ENCODE measurements at regions not wholly inside any gene's neighbourhood (a gene's known extent, or its start where the extent isn't known, plus 50 kb on each side); places are given as distances from the start of the nearest gene placed in this dataset.

DNA sequence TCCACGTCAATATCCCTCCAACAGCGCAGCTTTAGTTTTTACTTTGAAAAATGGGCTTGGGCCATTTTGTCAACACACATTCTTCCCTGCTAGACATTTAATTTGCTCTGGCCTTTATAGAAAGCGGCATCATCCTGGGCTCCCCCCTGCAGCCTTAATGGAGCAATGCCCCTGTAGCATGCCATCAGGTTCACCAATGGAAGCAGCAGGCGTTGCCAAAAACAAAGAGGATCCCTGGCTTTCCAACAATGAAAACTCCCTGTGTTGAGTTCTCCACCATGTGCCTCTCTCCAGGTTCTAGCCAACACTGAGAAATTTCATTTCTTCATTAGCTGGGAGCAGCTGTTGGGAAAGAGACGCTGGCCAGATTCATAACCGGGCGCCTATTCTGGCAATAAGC, 139.5 kb downstream of the ZNF622 start:
- H3K23ac ChIP-seq (ENCODE audit: low read depth, low read length, poor library complexity), result no peak overlapping the region
- no peak overlapping the region for H4K91ac ChIP-seq (ENCODE audit: low read depth, low read length, poor library complexity)
- no peak overlapping the region for H3K4me3 ChIP-seq (ENCODE audit: low read length in 2 of 2)
- H3K18ac ChIP-seq (ENCODE audit: low read length), result no peak overlapping the region
- no peak overlapping the region for H2BK5ac ChIP-seq (ENCODE audit: low read length)
- no peaks in the 10 kb centered on the region for H3K36me3 ChIP-seq (replicated peaks in 1 of 2; ENCODE audit: control insufficient read depth in 2 of 2, insufficient read depth in 2 of 2, low read length in 2 of 2)
- no peak overlapping the region for H2BK12ac ChIP-seq (ENCODE audit: low read length)
- H2BK120ac ChIP-seq (ENCODE audit: low read depth, low read length), result no peak overlapping the region
- H3K4ac ChIP-seq (ENCODE audit: low read length), result no peak overlapping the region
- H3K9me3 ChIP-seq (replicated peaks in 1 of 2; ENCODE audit: control insufficient read depth in 2 of 2, insufficient read depth in 1 of 2, low read depth in 1 of 2, low read length in 2 of 2), result no peaks in the 10 kb centered on the region
- H3K79me1 ChIP-seq (ENCODE audit: low read depth, low read length), result no peaks in the 10 kb centered on the region
- no peak overlapping the region for H3K27ac ChIP-seq (replicated peaks; ENCODE audit: low read length)
- H3K14ac ChIP-seq (ENCODE audit: low read length), result no peak overlapping the region
- no peak overlapping the region for H2AK5ac ChIP-seq (ENCODE audit: low read depth, low read length)
- H3K4me2 ChIP-seq (ENCODE audit: insufficient read depth, low read length, poor library complexity, severe bottlenecking), result no peak overlapping the region
- H4K8ac ChIP-seq (ENCODE audit: low read depth, low read length), result no peak overlapping the region
- no peaks in the 10 kb centered on the region for H3K27me3 ChIP-seq (ENCODE audit: control insufficient read depth in 3 of 3, insufficient read depth in 3 of 3, low read depth in 1 of 3, low read length in 3 of 3)
- H2BK15ac ChIP-seq (ENCODE audit: low read length), result no peak overlapping the region
- no peak for DNase-seq (ENCODE audit: low spot score)
- no peaks in the 10 kb centered on the region for H3K4me1 ChIP-seq (ENCODE audit: control insufficient read depth in 2 of 2, insufficient read depth in 1 of 2, low read depth in 1 of 2, low read length in 2 of 2)
- H3K9ac ChIP-seq (ENCODE audit: low read depth, low read length, poor library complexity), result no peak overlapping the region
- no CpG with 5 or more reads among the region's 7 CpGs for WGBS, 2 donors (ENCODE audit: extremely low coverage in 2 of 2, insufficient read length in 2 of 2, insufficient replicate concordance in 1 of 2)
- H2AFZ ChIP-seq (ENCODE audit: low read length), result no peak overlapping the region

DNA sequence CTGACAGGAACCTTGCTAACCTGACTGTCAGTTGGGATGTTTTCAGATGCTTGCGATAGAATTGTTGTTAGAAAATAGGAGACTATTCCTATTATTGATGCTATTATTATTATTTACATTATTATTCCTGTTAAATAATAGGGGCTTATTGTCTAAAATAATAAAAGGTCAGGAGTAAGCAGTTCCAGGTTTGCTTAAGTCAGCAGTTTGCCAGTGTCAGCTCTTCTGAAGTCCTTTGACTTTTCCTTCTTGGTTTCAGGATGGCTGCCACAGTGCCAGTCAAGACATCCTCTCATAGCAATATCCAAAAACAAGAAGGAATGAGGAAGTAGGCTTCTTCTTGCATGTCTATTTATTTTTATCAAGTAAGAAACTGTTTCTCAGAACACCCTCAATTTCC, 141.7 kb upstream of the MARCHF11 start:
- no CpG with 5 or more reads among the region's 1 CpG for WGBS, 2 donors (ENCODE audit: extremely low coverage in 2 of 2, insufficient read length in 2 of 2, insufficient replicate concordance in 1 of 2)
- Histone ChIP-seq H3K27me3 (ENCODE audit: control insufficient read depth in 3 of 3, insufficient read depth in 3 of 3, low read depth in 1 of 3, low read length in 3 of 3) (no peaks in the 10 kb centered on the region), H2AK5ac (ENCODE audit: low read depth, low read length) (no peak overlapping the region), H2BK120ac (ENCODE audit: low read depth, low read length) (no peak overlapping the region), H2BK5ac (ENCODE audit: low read length) (no peak overlapping the region), H2BK15ac (ENCODE audit: low read length) (no peak overlapping the region), H2BK12ac (ENCODE audit: low read length) (no peak overlapping the region), H3K27ac (replicated peaks; ENCODE audit: low read length) (no peak overlapping the region), H3K18ac (ENCODE audit: low read length) (no peak overlapping the region), H4K8ac (ENCODE audit: low read depth, low read length) (no peak overlapping the region), H3K9ac (ENCODE audit: low read depth, low read length, poor library complexity) (no peak overlapping the region), H3K4me3 (ENCODE audit: low read length in 2 of 2) (no peak overlapping the region), H3K4me1 (ENCODE audit: control insufficient read depth in 2 of 2, insufficient read depth in 1 of 2, low read depth in 1 of 2, low read length in 2 of 2) (no peaks in the 10 kb centered on the region), H3K23ac (ENCODE audit: low read depth, low read length, poor library complexity) (no peak overlapping the region), H3K14ac (ENCODE audit: low read length) (no peak overlapping the region), H3K4me2 (ENCODE audit: insufficient read depth, low read length, poor library complexity, severe bottlenecking) (no peak overlapping the region), H4K91ac (ENCODE audit: low read depth, low read length, poor library complexity) (no peak overlapping the region), H3K36me3 (replicated peaks in 1 of 2; ENCODE audit: control insufficient read depth in 2 of 2, insufficient read depth in 2 of 2, low read length in 2 of 2) (no peaks in the 10 kb centered on the region), H3K79me1 (ENCODE audit: low read depth, low read length) (no peaks in the 10 kb centered on the region), H3K9me3 (replicated peaks in 1 of 2; ENCODE audit: control insufficient read depth in 2 of 2, insufficient read depth in 1 of 2, low read depth in 1 of 2, low read length in 2 of 2) (no peaks in the 10 kb centered on the region), H2AFZ (ENCODE audit: low read length) (no peak overlapping the region), H3K4ac (ENCODE audit: low read length) (no peak overlapping the region)
- no peak for DNase-seq (ENCODE audit: low spot score)

DNA sequence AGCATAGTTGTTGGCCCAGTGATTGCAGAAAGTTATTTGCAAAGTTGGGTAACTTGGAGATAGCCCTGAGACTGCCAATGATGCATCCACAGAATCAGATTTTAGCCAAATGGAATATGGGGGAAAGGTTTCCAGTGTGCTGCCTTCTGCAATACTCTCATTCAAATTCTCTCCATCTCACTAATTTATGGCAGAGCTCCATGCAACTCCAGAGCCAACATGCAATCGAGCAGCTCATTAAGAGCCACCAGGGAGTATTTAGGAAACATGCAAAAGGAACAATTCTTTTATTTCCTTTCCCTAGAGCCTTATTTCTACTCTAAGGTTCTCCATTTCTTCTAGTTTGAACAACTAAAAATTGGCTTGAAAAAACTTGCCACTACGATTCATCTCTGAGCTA, 135.9 kb upstream of the MARCHF11 start:
- Histone ChIP-seq H2BK12ac (ENCODE audit: low read length) (no peak overlapping the region), H3K27ac (replicated peaks; ENCODE audit: low read length) (no peak overlapping the region), H3K9me3 (replicated peaks in 1 of 2; ENCODE audit: control insufficient read depth in 2 of 2, insufficient read depth in 1 of 2, low read depth in 1 of 2, low read length in 2 of 2) (peaks cover 0 to 1% of the 10 kb centered on the region in 2 donors), H3K79me1 (ENCODE audit: low read depth, low read length) (no peaks in the 10 kb centered on the region), H3K4ac (ENCODE audit: low read length) (no peak overlapping the region), H3K36me3 (replicated peaks in 1 of 2; ENCODE audit: control insufficient read depth in 2 of 2, insufficient read depth in 2 of 2, low read length in 2 of 2) (no peaks in the 10 kb centered on the region), H3K9ac (ENCODE audit: low read depth, low read length, poor library complexity) (no peak overlapping the region), H3K27me3 (ENCODE audit: control insufficient read depth in 3 of 3, insufficient read depth in 3 of 3, low read depth in 1 of 3, low read length in 3 of 3) (no peaks in the 10 kb centered on the region), H4K8ac (ENCODE audit: low read depth, low read length) (no peak overlapping the region), H2AK5ac (ENCODE audit: low read depth, low read length) (no peak overlapping the region), H3K14ac (ENCODE audit: low read length) (no peak overlapping the region), H2BK15ac (ENCODE audit: low read length) (no peak overlapping the region), H3K4me1 (ENCODE audit: control insufficient read depth in 2 of 2, insufficient read depth in 1 of 2, low read depth in 1 of 2, low read length in 2 of 2) (no peaks in the 10 kb centered on the region), H3K23ac (ENCODE audit: low read depth, low read length, poor library complexity) (no peak overlapping the region), H2AFZ (ENCODE audit: low read length) (no peak overlapping the region), H3K4me2 (ENCODE audit: insufficient read depth, low read length, poor library complexity, severe bottlenecking) (no peak overlapping the region), H2BK120ac (ENCODE audit: low read depth, low read length) (no peak overlapping the region), H3K4me3 (ENCODE audit: low read length in 2 of 2) (no peak overlapping the region), H3K18ac (ENCODE audit: low read length) (no peak overlapping the region), H2BK5ac (ENCODE audit: low read length) (no peak overlapping the region), H4K91ac (ENCODE audit: low read depth, low read length, poor library complexity) (no peak overlapping the region)
- no peak for DNase-seq (ENCODE audit: low spot score)
- no CpG with 5 or more reads among the region's 2 CpGs for WGBS, 2 donors (ENCODE audit: extremely low coverage in 2 of 2, insufficient read length in 2 of 2, insufficient replicate concordance in 1 of 2)

DNA sequence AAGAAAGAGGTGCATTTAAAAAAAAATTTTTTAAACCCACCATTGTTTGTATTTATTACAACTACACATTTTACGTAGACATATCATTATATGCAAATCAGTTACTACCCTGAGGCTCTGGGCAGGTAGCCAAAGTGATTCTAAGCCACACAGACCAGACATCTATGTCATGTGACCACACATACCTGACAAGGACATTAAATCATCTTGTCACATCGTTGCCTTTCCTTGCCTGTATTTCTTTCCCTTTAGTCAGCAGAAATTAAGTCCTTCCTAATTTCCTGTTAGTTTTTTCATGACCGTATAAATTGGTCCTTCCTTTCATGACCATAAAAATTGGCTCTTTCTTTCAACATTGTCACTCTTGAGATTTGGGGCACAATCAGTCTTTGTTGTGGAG, 134.2 kb upstream of the MARCHF11 start:
- Histone ChIP-seq H4K8ac (ENCODE audit: low read depth, low read length) (no peak overlapping the region), H3K27ac (replicated peaks; ENCODE audit: low read length) (no peak overlapping the region), H2AK5ac (ENCODE audit: low read depth, low read length) (no peak overlapping the region), H3K18ac (ENCODE audit: low read length) (no peak overlapping the region), H3K4me2 (ENCODE audit: insufficient read depth, low read length, poor library complexity, severe bottlenecking) (no peak overlapping the region), H2BK5ac (ENCODE audit: low read length) (no peak overlapping the region), H3K4me3 (ENCODE audit: low read length in 2 of 2) (no peak overlapping the region), H3K9me3 (replicated peaks in 1 of 2; ENCODE audit: control insufficient read depth in 2 of 2, insufficient read depth in 1 of 2, low read depth in 1 of 2, low read length in 2 of 2) (peaks cover 0 to 1% of the 10 kb centered on the region in 2 donors), H3K9ac (ENCODE audit: low read depth, low read length, poor library complexity) (no peak overlapping the region), H3K4me1 (ENCODE audit: control insufficient read depth in 2 of 2, insufficient read depth in 1 of 2, low read depth in 1 of 2, low read length in 2 of 2) (no peaks in the 10 kb centered on the region), H2BK120ac (ENCODE audit: low read depth, low read length) (no peak overlapping the region), H4K91ac (ENCODE audit: low read depth, low read length, poor library complexity) (no peak overlapping the region), H2BK15ac (ENCODE audit: low read length) (no peak overlapping the region), H3K4ac (ENCODE audit: low read length) (no peak overlapping the region), H3K36me3 (replicated peaks in 1 of 2; ENCODE audit: control insufficient read depth in 2 of 2, insufficient read depth in 2 of 2, low read length in 2 of 2) (no peaks in the 10 kb centered on the region), H2AFZ (ENCODE audit: low read length) (no peak overlapping the region), H3K14ac (ENCODE audit: low read length) (no peak overlapping the region), H2BK12ac (ENCODE audit: low read length) (no peak overlapping the region), H3K27me3 (ENCODE audit: control insufficient read depth in 3 of 3, insufficient read depth in 3 of 3, low read depth in 1 of 3, low read length in 3 of 3) (no peaks in the 10 kb centered on the region), H3K23ac (ENCODE audit: low read depth, low read length, poor library complexity) (no peak overlapping the region), H3K79me1 (ENCODE audit: low read depth, low read length) (no peaks in the 10 kb centered on the region)
- DNase-seq (ENCODE audit: low spot score), result no peak
- WGBS, 2 donors (ENCODE audit: extremely low coverage in 2 of 2, insufficient read length in 2 of 2, insufficient replicate concordance in 1 of 2), result no CpG with 5 or more reads among the region's 3 CpGs
